Esophagus muscularis mucosa (tissue), 4 donors: ENCODE measurements at regions not wholly inside any gene's neighbourhood (a gene's known extent, or its start where the extent isn't known, plus 50 kb on each side); places are given as distances from the start of the nearest gene placed in this dataset.
A peak's percentile ranks its signal among the peaks of the same experiment; 100 is the strongest.

Experiments used
- DNase-seq: peaks from one replicate; pipeline ENCODE4 v3.0.0-alpha.2; 2017; ENCODE audit errors: extremely low spot score
- H3K27ac ChIP-seq, 4 donors: fragments of 200-600 bp; sonication (generic); replicated peaks in 1 of 4; 1 replicate in 3 of 4; 2 replicates in 1 of 4; pipeline ENCODE4 v1.5.1; 2016 to 2019; ENCODE audit warnings: mild to moderate bottlenecking in 1 of 4
- H3K27me3 ChIP-seq, 4 donors: fragments of 200-600 bp; sonication (generic); one replicate each; pipeline versions ENCODE4 v1.5.1 to v1.6.0; 2016 to 2019
- H3K36me3 ChIP-seq, 4 donors: fragments of 200-600 bp; sonication (generic); one replicate each; pipeline ENCODE4 v1.5.1; 2016 to 2019
- H3K4me1 ChIP-seq, 4 donors: fragments of 200-600 bp; sonication (generic); one replicate each; pipeline ENCODE4 v1.5.1; 2016 to 2019
- H3K4me3 ChIP-seq, 4 donors: fragments of 200-600 bp; sonication (generic); 1 replicate in 2 of 4; 2 replicates in 2 of 4; pipeline ENCODE4 v1.5.1; 2016 to 2019; ENCODE audit warnings: mild to moderate bottlenecking in 4 of 4, moderate library complexity in 1 of 4
- H3K9me3 ChIP-seq, 4 donors: fragments of 200-600 bp; sonication (generic); 1 replicate in 3 of 4; 2 replicates in 1 of 4; pipeline ENCODE4 v1.5.1; 2016 to 2019
- EP300 ChIP-seq: sonication (generic); formaldehyde crosslinking; IDR thresholded peaks from one replicate; pipeline ENCODE4 v1.6.1; 2017; ENCODE audit warnings: antibody characterized with exemption
- POLR2A ChIP-seq: fragments of 450-650 bp; IDR thresholded peaks from one replicate; pipeline ENCODE4 v1.6.1; 2017; ENCODE audit warnings: antibody characterized with exemption, moderate library complexity, mild to moderate bottlenecking, low read depth
- POLR2AphosphoS5 ChIP-seq, 2 donors: sonication (generic); formaldehyde crosslinking; IDR thresholded peaks; one replicate each; pipeline ENCODE4 v1.6.1; 2017; ENCODE audit warnings: antibody characterized with exemption in 2 of 2
- WGBS: methylation state at CpG from one replicate; pipeline ENCODE4 v1.1.5; 2018; 5-methylcytosine and 5-hydroxymethylcytosine counted together
- intact Hi-C: fragments of 100-400 bp; cut with DNase I; formaldehyde crosslinking; loops from one replicate; pipeline ENCODE4 v1.15.1; 2023
- TF ChIP-seq, protein P1 (sequence below), 3 experiments: fragments of 200-600 bp in 2 of 3; fragments of 450-650 bp in 1 of 3; sonication (generic) in 2 of 3; IDR thresholded peaks; one replicate each; pipeline ENCODE4 v1.5.1; 2017 to 2019; ENCODE audit warnings: antibody characterized with exemption in 3 of 3, mild to moderate bottlenecking in 2 of 3, moderate library complexity in 1 of 3

DNA sequence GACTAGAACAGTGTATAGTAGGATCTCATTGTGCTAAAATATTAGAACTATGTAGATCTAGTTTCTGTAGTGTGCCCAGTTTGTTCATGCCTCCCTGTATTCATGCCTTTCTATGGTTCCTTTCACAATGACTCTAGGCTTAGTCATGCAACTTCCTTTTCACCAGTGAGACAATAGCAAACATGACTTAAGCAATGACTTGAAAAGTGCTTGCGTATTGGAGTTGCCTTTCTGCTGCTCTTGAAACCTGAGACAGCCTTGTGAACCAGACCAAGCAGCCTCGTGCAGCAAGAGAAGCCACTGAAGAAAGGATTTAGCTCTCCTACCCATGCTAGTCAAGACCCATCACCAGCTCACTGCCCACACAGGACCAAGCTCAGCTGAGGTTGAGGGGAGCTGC, 294.5 kb upstream of the TAS2R1 start:
- no peaks in the 10 kb centered on the region for H3K27me3 ChIP-seq
- intact Hi-C loops: no loop called here
- WGBS: 81% methylated on average over 2 of the region's 2 CpGs
- DNase-seq: no peak
- H3K4me3 ChIP-seq: no peak overlapping the region
- no peak overlapping the region for H3K27ac ChIP-seq
- H3K4me1 ChIP-seq: no peaks in the 10 kb centered on the region
- no peaks in the 10 kb centered on the region for H3K36me3 ChIP-seq
- H3K9me3 ChIP-seq: peaks cover 0 to 21% (median 11%) of the 10 kb centered on the region in 4 donors
- TF ChIP-seq, protein P1, sequence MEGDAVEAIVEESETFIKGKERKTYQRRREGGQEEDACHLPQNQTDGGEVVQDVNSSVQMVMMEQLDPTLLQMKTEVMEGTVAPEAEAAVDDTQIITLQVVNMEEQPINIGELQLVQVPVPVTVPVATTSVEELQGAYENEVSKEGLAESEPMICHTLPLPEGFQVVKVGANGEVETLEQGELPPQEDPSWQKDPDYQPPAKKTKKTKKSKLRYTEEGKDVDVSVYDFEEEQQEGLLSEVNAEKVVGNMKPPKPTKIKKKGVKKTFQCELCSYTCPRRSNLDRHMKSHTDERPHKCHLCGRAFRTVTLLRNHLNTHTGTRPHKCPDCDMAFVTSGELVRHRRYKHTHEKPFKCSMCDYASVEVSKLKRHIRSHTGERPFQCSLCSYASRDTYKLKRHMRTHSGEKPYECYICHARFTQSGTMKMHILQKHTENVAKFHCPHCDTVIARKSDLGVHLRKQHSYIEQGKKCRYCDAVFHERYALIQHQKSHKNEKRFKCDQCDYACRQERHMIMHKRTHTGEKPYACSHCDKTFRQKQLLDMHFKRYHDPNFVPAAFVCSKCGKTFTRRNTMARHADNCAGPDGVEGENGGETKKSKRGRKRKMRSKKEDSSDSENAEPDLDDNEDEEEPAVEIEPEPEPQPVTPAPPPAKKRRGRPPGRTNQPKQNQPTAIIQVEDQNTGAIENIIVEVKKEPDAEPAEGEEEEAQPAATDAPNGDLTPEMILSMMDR (IDR thresholded peaks at IDR 0.05): no peak
- TF ChIP-seq POLR2AphosphoS5 (IDR thresholded peaks at IDR 0.05) (no peak), POLR2A (no peak), EP300 (no peak)

DNA sequence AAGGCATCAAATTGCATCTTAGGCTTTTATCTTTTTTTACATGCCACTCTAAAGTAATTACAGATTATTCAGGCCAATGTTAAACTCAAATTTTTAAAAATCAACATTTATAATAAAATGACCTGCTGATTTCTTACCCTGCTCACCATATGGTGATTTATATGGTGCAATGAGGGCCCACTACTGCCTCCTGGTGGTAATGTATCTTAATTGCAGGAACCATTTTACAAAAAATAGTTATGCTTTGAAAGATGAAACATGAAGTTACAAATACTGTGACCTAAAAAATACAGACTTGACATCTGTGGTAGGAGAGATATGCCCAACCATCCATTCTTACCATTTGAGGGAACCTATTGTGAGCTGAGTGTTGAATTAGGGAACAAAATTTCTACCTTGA, 292.6 kb upstream of the TAS2R1 start:
- DNase-seq: no peak
- Histone ChIP-seq H3K27ac (no peak overlapping the region), H3K4me3 (no peak overlapping the region), H3K36me3 (no peaks in the 10 kb centered on the region), H3K9me3 (peaks cover 0 to 23% (median 11%) of the 10 kb centered on the region in 4 donors), H3K27me3 (no peaks in the 10 kb centered on the region), H3K4me1 (no peaks in the 10 kb centered on the region)
- intact Hi-C loops: no loop called here
- TF ChIP-seq EP300: no peak
- TF ChIP-seq, protein P1 (IDR thresholded peaks at IDR 0.05): peak in 1 of 3 experiments; percentile 5
- no peak for TF ChIP-seq POLR2AphosphoS5 (IDR thresholded peaks at IDR 0.05)
- no peak for TF ChIP-seq POLR2A

DNA sequence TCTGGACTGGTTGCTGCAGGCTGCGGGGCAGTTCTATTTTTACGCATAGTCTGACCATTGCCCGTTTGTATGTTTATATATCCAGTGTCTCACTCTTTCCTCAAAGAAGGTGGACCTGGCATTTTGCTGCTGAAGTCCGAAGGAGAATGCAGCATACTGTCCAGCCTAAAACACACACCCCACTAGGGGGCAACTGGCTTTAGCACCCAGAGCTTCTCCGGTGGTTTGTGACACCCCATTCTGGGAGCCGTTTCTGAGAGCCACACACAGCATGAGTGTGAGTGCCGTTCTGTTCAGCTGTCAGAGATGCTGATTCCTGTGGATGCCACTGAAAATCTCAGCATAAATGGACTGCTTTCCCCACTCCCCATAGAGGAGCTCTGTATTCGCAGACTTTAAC, 290.5 kb upstream of the TAS2R1 start:
- Histone ChIP-seq H3K4me3 (no peak overlapping the region), H3K27me3 (no peaks in the 10 kb centered on the region), H3K36me3 (no peaks in the 10 kb centered on the region), H3K9me3 (peaks cover 0 to 23% (median 11%) of the 10 kb centered on the region in 4 donors), H3K27ac (no peak overlapping the region), H3K4me1 (no peaks in the 10 kb centered on the region)
- WGBS: 90% methylated on average over 8 of the region's 8 CpGs
- TF ChIP-seq EP300 (no peak), POLR2AphosphoS5 (IDR thresholded peaks at IDR 0.05) (no peak), POLR2A (no peak)
- TF ChIP-seq, protein P1 (IDR thresholded peaks at IDR 0.05): no peak
- intact Hi-C loops: no loop called here
- DNase-seq: no peak

DNA sequence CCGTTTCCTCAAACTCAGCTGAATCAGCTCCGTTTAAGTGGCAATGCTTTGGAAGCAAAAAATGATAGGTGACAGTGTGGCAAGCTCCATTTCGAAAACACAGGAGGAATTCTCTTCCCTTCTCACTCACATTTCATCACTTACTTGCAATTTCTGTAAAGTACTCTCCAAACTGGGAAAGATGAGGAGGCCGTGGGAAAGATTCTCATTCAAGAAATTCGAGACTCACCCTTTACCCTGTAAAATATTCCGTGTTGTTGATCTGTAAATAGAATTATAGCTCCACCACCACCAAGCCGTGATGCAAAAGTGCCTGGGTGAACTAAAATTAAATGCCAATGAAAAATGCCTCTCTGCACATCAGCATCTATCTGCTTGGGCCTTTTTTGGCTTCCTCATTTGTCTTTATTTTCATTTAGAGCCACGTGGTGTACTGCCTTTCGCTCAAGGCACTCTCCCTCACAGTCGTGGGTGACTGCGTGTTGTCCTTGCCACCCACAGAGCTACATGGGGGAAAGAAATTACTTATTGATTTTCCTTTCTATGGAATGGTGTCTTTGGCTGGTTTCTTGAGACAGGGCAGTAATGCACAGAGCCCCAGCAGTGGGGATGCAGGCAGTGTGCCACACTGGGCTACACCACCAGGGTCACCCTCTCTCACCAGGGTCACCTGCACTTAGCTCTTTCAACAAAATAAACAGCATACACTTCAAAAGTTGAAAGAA, 289.3 kb upstream of the TAS2R1 start:
- Histone ChIP-seq H3K36me3 (no peaks in the 10 kb centered on the region), H3K9me3 (peaks cover 0 to 23% (median 10%) of the 10 kb centered on the region in 4 donors), H3K4me1 (no peaks in the 10 kb centered on the region), H3K27me3 (no peaks in the 10 kb centered on the region), H3K4me3 (no peak overlapping the region), H3K27ac (no peak overlapping the region)
- DNase-seq: no peak
- intact Hi-C loops: no loop called here
- 60% methylated on average over 11 of the region's 11 CpGs for WGBS
- TF ChIP-seq, protein P1 (IDR thresholded peaks at IDR 0.05): no peak
- TF ChIP-seq EP300: no peak
- no peak for TF ChIP-seq POLR2A
- TF ChIP-seq POLR2AphosphoS5 (IDR thresholded peaks at IDR 0.05): no peak

DNA sequence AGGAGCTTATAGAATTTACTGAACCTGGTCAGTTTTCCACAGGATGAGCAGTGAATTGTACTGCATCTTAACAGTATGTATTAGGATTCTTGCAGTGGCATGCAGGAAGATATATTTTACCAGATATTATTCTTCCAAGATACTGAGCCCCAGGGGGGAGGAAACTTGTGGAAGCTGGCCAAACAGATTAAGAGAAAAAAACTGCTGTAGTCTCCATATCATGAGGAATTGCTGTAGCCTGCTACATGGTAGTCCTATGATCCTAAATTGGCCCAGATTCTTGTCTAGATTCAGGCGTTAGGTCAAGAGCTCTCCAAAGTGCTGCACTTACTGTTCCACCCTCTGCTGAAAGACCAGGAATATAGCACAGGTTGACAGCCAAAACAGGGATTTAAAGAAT, 275.5 kb upstream of the TAS2R1 start:
- WGBS: 31% methylated on average over 1 of the region's 1 CpG
- Histone ChIP-seq H3K4me1 (no peaks in the 10 kb centered on the region), H3K9me3 (peaks cover 0 to 8% (median 0%) of the 10 kb centered on the region in 4 donors)

More for the DNA sequence above, 275.5 kb upstream of the TAS2R1 start:
- H3K4me3 ChIP-seq: no peak overlapping the region
- intact Hi-C loops: no loop called here
- DNase-seq: peak; percentile 17
- no peaks in the 10 kb centered on the region for H3K36me3 ChIP-seq
- H3K27me3 ChIP-seq: no peaks in the 10 kb centered on the region
- H3K27ac ChIP-seq: no peak overlapping the region
- no peak for TF ChIP-seq POLR2AphosphoS5 (IDR thresholded peaks at IDR 0.05)
- TF ChIP-seq EP300: no peak
- TF ChIP-seq POLR2A: no peak
- TF ChIP-seq, protein P1 (IDR thresholded peaks at IDR 0.05): no peak
